Keratinocyte (primary cell): ENCODE measurements at regions not wholly inside any gene's neighbourhood (a gene's known extent, or its start where the extent isn't known, plus 50 kb on each side); places are given as distances from the start of the nearest gene placed in this dataset.

Experiments
- DNase-seq: peaks from one replicate; pipeline ENCODE4 v3.0.0-alpha.2; 2011; ENCODE audit warnings: low read depth, missing footprints, low spot score
- FAIRE-seq: peaks from 2 replicates; lab custom pipeline; 2011; peaks lifted over from hg19 to GRCh38; lab: Jason Lieb, UNC
- H2AFZ ChIP-seq: 2 replicates; pipeline ENCODE4 v1.6.0; 2012; ENCODE audit warnings: low read length, control low read depth, inconsistent platforms; ENCODE audit not compliant: control insufficient read depth
- H3K27ac ChIP-seq: 2 replicates; pipeline ENCODE4 v1.5.1; 2011; ENCODE audit warnings: low read length; ENCODE audit not compliant: control insufficient read depth, insufficient read depth
- H3K27me3 ChIP-seq: 3 replicates; pipeline ENCODE4 v1.6.0; 2011; ENCODE audit warnings: low read length; ENCODE audit not compliant: control insufficient read depth, insufficient read depth; ENCODE audit errors: extremely low read depth
- H3K36me3 ChIP-seq, 2 experiments: 2 replicates in 1 of 2; 3 replicates in 1 of 2; pipeline ENCODE4 v1.5.1; 2011; ENCODE audit warnings: low read length in 2 of 2, mild to moderate bottlenecking in 1 of 2; ENCODE audit not compliant: control insufficient read depth in 2 of 2, insufficient read depth in 2 of 2; ENCODE audit errors: extremely low read depth in 1 of 2
- H3K4me1 ChIP-seq: 3 replicates; pipeline ENCODE4 v1.5.1; 2011; ENCODE audit warnings: low read length; ENCODE audit not compliant: control insufficient read depth, insufficient read depth; ENCODE audit errors: extremely low read depth
- H3K4me2 ChIP-seq: 3 replicates; pipeline ENCODE4 v1.6.0; 2011; ENCODE audit warnings: low read depth, low read length; ENCODE audit not compliant: control insufficient read depth, insufficient read depth; ENCODE audit errors: extremely low read depth
- H3K4me3 ChIP-seq, 3 experiments: fragments of 200-600 bp in 1 of 3; sonication (generic) in 1 of 3; 2 replicates in 2 of 3; 3 replicates in 1 of 3; pipeline ENCODE4 v1.5.1; 2011 to 2016; ENCODE audit warnings: low read length in 3 of 3, mild to moderate bottlenecking in 3 of 3, control low read depth in 2 of 3, inconsistent platforms in 1 of 3, low read depth in 1 of 3, mixed read lengths in 1 of 3, mixed run types in 1 of 3, moderate library complexity in 1 of 3; ENCODE audit not compliant: control insufficient read depth in 2 of 3, insufficient read depth in 2 of 3; ENCODE audit errors: extremely low read depth in 1 of 3
- H3K79me2 ChIP-seq: 2 replicates; pipeline ENCODE4 v1.6.0; 2012; ENCODE audit warnings: low read length; ENCODE audit not compliant: control insufficient read depth, insufficient read depth
- H3K9ac ChIP-seq: 3 replicates; pipeline ENCODE4 v1.6.0; 2011; ENCODE audit warnings: low read length; ENCODE audit not compliant: control insufficient read depth, insufficient read depth; ENCODE audit errors: extremely low read depth
- H3K9me1 ChIP-seq: 3 replicates; pipeline ENCODE4 v1.6.0; 2011; ENCODE audit warnings: low read length; ENCODE audit not compliant: control insufficient read depth, insufficient read depth; ENCODE audit errors: extremely low read depth
- H3K9me3 ChIP-seq: 2 replicates; pipeline ENCODE4 v1.5.1; 2012; ENCODE audit warnings: low read depth, low read length; ENCODE audit not compliant: control insufficient read depth
- H4K20me1 ChIP-seq: 3 replicates; pipeline ENCODE4 v1.6.0; 2011; ENCODE audit warnings: low read length; ENCODE audit not compliant: control insufficient read depth, insufficient read depth; ENCODE audit errors: extremely low read depth
- EZH2 ChIP-seq: IDR thresholded peaks from one replicate; pipeline ENCODE4 v1.6.1; 2012; ENCODE audit warnings: inconsistent platforms, mild to moderate bottlenecking, low read length, moderate library complexity
- dilution Hi-C: fragments of 300-500 bp; cut with MboI; formaldehyde crosslinking; loops from one replicate; pipeline ENCODE4 v1.7.0; 2020; ENCODE audit warnings: low sequenced_read_pairs; ENCODE audit not compliant: extremely low pct_ligation_motif_present
- TF ChIP-seq, protein P1 (sequence below), 3 experiments: IDR thresholded peaks in 1 of 3; conservative IDR thresholded peaks in 1 of 3; optimal IDR thresholded peaks in 1 of 3; 2 replicates in 2 of 3; 3 replicates in 1 of 3; pipeline versions ENCODE3 to v1.5.1; 2011; ENCODE audit warnings: low read length in 3 of 3, mild to moderate bottlenecking in 3 of 3, moderate library complexity in 2 of 3, control low read depth in 1 of 3, inconsistent platforms in 1 of 3; ENCODE audit not compliant: insufficient read depth in 2 of 3; ENCODE audit errors: extremely low read depth in 1 of 3

DNA sequence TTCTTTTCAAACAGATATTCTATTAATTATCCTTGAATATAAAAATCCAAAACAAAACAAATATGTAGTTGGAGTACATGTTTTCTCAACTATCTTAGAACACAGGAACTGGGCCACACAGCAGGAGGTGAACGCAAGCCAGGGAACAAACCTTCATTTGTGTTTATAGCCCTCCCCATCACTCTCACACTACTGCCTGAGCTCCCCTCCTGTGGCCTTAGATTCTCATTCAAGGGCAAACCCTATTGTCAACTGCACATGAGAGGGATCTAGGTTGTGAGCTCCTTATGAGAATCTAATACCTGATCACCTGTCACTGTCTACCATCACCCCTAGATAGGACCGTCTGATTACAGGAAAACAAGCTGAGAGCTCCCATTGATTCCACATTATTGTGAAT is 427.1 kb upstream of the PRR20A start:
- H3K4me2 ChIP-seq, result no peak overlapping the region
- no peak overlapping the region for H2AFZ ChIP-seq
- no peaks in the 10 kb centered on the region for H3K9me3 ChIP-seq
- FAIRE-seq (no peak), DNase-seq (no peak)
- H3K4me3 ChIP-seq, result no peak overlapping the region
- H3K27me3 ChIP-seq, result no peaks in the 10 kb centered on the region
- dilution Hi-C loops, result no loop called here
- no peaks in the 10 kb centered on the region for H3K4me1 ChIP-seq
- H3K27ac ChIP-seq, result no peak overlapping the region
- no peaks in the 10 kb centered on the region for H3K36me3 ChIP-seq
- no peaks in the 10 kb centered on the region for H4K20me1 ChIP-seq
- no peak for TF ChIP-seq EZH2
- TF ChIP-seq, protein P1, sequence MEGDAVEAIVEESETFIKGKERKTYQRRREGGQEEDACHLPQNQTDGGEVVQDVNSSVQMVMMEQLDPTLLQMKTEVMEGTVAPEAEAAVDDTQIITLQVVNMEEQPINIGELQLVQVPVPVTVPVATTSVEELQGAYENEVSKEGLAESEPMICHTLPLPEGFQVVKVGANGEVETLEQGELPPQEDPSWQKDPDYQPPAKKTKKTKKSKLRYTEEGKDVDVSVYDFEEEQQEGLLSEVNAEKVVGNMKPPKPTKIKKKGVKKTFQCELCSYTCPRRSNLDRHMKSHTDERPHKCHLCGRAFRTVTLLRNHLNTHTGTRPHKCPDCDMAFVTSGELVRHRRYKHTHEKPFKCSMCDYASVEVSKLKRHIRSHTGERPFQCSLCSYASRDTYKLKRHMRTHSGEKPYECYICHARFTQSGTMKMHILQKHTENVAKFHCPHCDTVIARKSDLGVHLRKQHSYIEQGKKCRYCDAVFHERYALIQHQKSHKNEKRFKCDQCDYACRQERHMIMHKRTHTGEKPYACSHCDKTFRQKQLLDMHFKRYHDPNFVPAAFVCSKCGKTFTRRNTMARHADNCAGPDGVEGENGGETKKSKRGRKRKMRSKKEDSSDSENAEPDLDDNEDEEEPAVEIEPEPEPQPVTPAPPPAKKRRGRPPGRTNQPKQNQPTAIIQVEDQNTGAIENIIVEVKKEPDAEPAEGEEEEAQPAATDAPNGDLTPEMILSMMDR (optimal IDR thresholded peaks at IDR 0.05 in 1 of 3, IDR thresholded peaks at IDR 0.05 in 1 of 3, conservative IDR thresholded peaks at IDR 0.05 in 1 of 3; ENCODE audit: extremely low read depth in 1 of 3, insufficient read depth in 2 of 3, low read length in 3 of 3), result no peak
- no peaks in the 10 kb centered on the region for H3K79me2 ChIP-seq
- H3K9ac ChIP-seq, result no peak overlapping the region
- no peaks in the 10 kb centered on the region for H3K9me1 ChIP-seq

DNA sequence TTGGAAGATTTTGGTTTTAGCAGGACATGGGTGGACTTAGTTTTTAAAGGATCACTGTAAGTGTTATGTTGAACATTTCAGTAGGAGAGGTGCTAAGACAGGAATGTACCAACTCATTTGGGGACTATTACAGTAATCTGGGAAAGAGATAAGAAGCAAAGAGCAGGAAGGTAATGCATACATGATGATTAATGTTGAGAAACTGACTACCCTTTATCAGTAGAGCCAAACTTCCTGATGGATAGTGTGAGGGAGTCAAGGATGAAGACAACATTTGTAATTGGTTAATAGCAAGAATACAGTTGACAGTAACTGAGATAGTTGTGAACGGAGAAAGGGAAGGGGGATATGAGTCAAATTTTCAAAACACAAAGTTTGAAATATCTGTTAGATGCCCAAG is 421.9 kb upstream of the PRR20A start:
- DNase-seq (no peak), FAIRE-seq (no peak)
- Histone ChIP-seq H3K9ac (no peak overlapping the region), H2AFZ (no peak overlapping the region), H3K4me2 (no peak overlapping the region), H3K27ac (no peak overlapping the region), H3K79me2 (no peaks in the 10 kb centered on the region), H3K4me1 (no peaks in the 10 kb centered on the region), H3K9me1 (no peaks in the 10 kb centered on the region), H3K9me3 (no peaks in the 10 kb centered on the region), H3K4me3 (no peak overlapping the region), H4K20me1 (no peaks in the 10 kb centered on the region), H3K27me3 (no peaks in the 10 kb centered on the region), H3K36me3 (no peaks in the 10 kb centered on the region)
- dilution Hi-C loops, result no loop called here
- TF ChIP-seq, protein P1 (optimal IDR thresholded peaks at IDR 0.05 in 1 of 3, IDR thresholded peaks at IDR 0.05 in 1 of 3, conservative IDR thresholded peaks at IDR 0.05 in 1 of 3; ENCODE audit: extremely low read depth in 1 of 3, insufficient read depth in 2 of 3, low read length in 3 of 3), result no peak
- TF ChIP-seq EZH2, result no peak
